ENCODE measurements at regions not wholly inside any gene's neighbourhood (a gene's known extent, or its start where the extent isn't known, plus 50 kb on each side); places are given as distances from the start of the nearest gene placed in this dataset.
"Not testable (repeated sequence)": the region's sequence is repeated elsewhere in the genome, so short reads cannot be mapped to it uniquely, and the experiment has no call there.

GRCh38 chr10:43839973-43840372, 191.3 kb upstream of the ZNF32 start:
- no peak for DNase-seq

GRCh38 chr10:43834751-43835150, 186.1 kb upstream of the ZNF32 start:
- not testable (repeated sequence) for DNase-seq

- no peak for DNase-seq
These were observed 179.2 kb upstream of the ZNF32 start for GRCh38 chr10:43827853-43828252.

GRCh38 chr10:43825984-43826383, 177.3 kb upstream of the ZNF32 start:
- DNase-seq, result no peak

- DNase-seq, result no peak
These were observed 176.7 kb upstream of the ZNF32 start for GRCh38 chr10:43825421-43825820.

- no peak for DNase-seq
These were observed 176.3 kb upstream of the ZNF32 start for GRCh38 chr10:43824934-43825333.

- DNase-seq, result no peak
These were observed 174.2 kb upstream of the ZNF32 start for GRCh38 chr10:43822631-43823580.

- DNase-seq, result no peak
These were observed 172.4 kb upstream of the ZNF32 start for GRCh38 chr10:43821103-43821502.

GRCh38 chr10:43820663-43821062, 172.0 kb upstream of the ZNF32 start:
- no peak for DNase-seq

GRCh38 chr10:43819464-43820230, 171.0 kb upstream of the ZNF32 start:
- DNase-seq, result no peak

GRCh38 chr10:43818687-43819086, 170.0 kb upstream of the ZNF32 start:
- DNase-seq, result no peak

- no peak for DNase-seq
These were observed 168.7 kb upstream of the ZNF32 start for GRCh38 chr10:43817368-43817767.

GRCh38 chr10:43816351-43817321, 168.0 kb upstream of the ZNF32 start:
- DNase-seq, result no peak

GRCh38 chr10:43815181-43815885, 166.7 kb upstream of the ZNF32 start:
- DNase-seq, result no peak

- no peak for DNase-seq
These were observed 166.0 kb upstream of the ZNF32 start for GRCh38 chr10:43814663-43815062.

- DNase-seq, result no peak
These were observed 163.2 kb upstream of the ZNF32 start for GRCh38 chr10:43811871-43812270.

GRCh38 chr10:43809211-43809930, 160.7 kb upstream of the ZNF32 start:
- no peak for DNase-seq

- DNase-seq, result no peak
These were observed 159.5 kb upstream of the ZNF32 start for GRCh38 chr10:43808136-43808535.

- DNase-seq, result no peak
These were observed 158.4 kb upstream of the ZNF32 start for GRCh38 chr10:43806831-43807640.

- DNase-seq, result no peak
These were observed 155.1 kb upstream of the ZNF32 start for GRCh38 chr10:43803791-43804190.

All from DMS 273 treated with DMSO at 0.1 percent for 48 hours (cell line).